Aorta (tissue), 5 donors: ENCODE measurements at regions not wholly inside any gene's neighbourhood (a gene's known extent, or its start where the extent isn't known, plus 50 kb on each side); places are given as distances from the start of the nearest gene placed in this dataset.
"Not testable (repeated sequence)": the region's sequence is repeated elsewhere in the genome, so short reads cannot be mapped to it uniquely, and the experiment has no call there.

ENCODE experiments used
- ATAC-seq: fragments of 200-7000 bp; cut with Tn5 transposase; one replicate; pipeline ENCODE4 v1.9.1; 2022; ENCODE audit warnings: moderate library complexity; ENCODE audit not compliant: low FRiP score
- DNase-seq, 2 donors: peaks; one replicate each; pipeline ENCODE4 v3.0.0-alpha.2; 2020
- H3K27ac ChIP-seq, 2 donors: one replicate each; pipeline ENCODE4 v1.5.1; 2013; ENCODE audit warnings: low read length in 2 of 2, mild to moderate bottlenecking in 2 of 2, moderate library complexity in 2 of 2, control low read depth in 1 of 2, inconsistent platforms in 1 of 2, low read depth in 1 of 2
- H3K27me3 ChIP-seq, 2 donors: one replicate each; pipeline ENCODE4 v1.6.1; 2013; ENCODE audit warnings: control low read depth in 1 of 2, low read length in 1 of 2, mild to moderate bottlenecking in 1 of 2, moderate library complexity in 1 of 2; ENCODE audit not compliant: insufficient read depth in 2 of 2, control insufficient read depth in 1 of 2
- H3K36me3 ChIP-seq, 2 donors: one replicate each; pipeline ENCODE4 v1.6.1; 2013; ENCODE audit warnings: control low read depth in 1 of 2, low read length in 1 of 2, mild to moderate bottlenecking in 1 of 2; ENCODE audit not compliant: insufficient read depth in 2 of 2, control insufficient read depth in 1 of 2
- H3K4me1 ChIP-seq, 2 donors: one replicate each; pipeline ENCODE4 v1.6.1; 2013; ENCODE audit warnings: low read length in 2 of 2, control low read depth in 1 of 2, mild to moderate bottlenecking in 1 of 2, moderate library complexity in 1 of 2; ENCODE audit not compliant: insufficient read depth in 2 of 2, control insufficient read depth in 1 of 2
- H3K4me3 ChIP-seq, 2 donors: one replicate each; pipeline ENCODE4 v1.5.1; 2013; ENCODE audit warnings: low read length in 2 of 2, control low read depth in 1 of 2, mild to moderate bottlenecking in 1 of 2
- H3K9me3 ChIP-seq: one replicate; pipeline ENCODE4 v1.6.1; 2013; ENCODE audit warnings: mild to moderate bottlenecking, low read length; ENCODE audit not compliant: control insufficient read depth
- WGBS, 2 donors: extraction: QIAGEN DNeasy Blood & Tissue Kit; methylation state at CpG; one replicate each; pipeline ENCODE4 v1.1.7; 2013; 5-methylcytosine and 5-hydroxymethylcytosine counted together
- intact Hi-C, 2 donors: fragments of 100-400 bp; cut with DNase I; formaldehyde crosslinking; loops; one replicate each; pipeline versions ENCODE4 v1.14.2 to v1.15.0; 2022
- donor health status: healthy with polysubstance abuse.
- donor health status: Bipolar disorder and iron deficiency.
- donor health status: DM: no; HTN: no; CAD: no.
- donor health status: DM: no; HTN: no; CAD: no.
- donor health status: DM: yes; HTN: yes; CAD: no.

DNA sequence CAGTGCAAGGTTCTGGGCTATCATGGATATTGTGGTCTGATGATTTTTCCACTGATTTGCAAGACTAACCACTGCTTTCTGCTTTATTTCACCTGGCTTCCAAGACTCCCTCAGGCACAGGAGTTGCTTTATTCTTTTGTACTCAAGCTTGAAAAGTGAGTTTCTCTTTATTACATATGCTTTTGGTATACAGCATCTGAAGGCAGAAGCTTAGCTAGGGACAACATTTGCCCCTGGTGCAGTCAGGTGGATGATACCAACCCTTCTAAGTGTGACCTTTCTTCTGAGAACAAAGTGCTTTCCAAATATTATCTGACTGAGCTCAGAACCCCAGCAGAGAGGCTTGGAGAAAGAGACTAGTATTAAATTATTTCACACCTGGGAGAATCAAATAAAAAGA lies 94.0 kb upstream of the PHACTR1 start:
- no peak for ATAC-seq
- H3K4me3 ChIP-seq: no peak overlapping the region
- intact Hi-C loops: no loop called here

DNA sequence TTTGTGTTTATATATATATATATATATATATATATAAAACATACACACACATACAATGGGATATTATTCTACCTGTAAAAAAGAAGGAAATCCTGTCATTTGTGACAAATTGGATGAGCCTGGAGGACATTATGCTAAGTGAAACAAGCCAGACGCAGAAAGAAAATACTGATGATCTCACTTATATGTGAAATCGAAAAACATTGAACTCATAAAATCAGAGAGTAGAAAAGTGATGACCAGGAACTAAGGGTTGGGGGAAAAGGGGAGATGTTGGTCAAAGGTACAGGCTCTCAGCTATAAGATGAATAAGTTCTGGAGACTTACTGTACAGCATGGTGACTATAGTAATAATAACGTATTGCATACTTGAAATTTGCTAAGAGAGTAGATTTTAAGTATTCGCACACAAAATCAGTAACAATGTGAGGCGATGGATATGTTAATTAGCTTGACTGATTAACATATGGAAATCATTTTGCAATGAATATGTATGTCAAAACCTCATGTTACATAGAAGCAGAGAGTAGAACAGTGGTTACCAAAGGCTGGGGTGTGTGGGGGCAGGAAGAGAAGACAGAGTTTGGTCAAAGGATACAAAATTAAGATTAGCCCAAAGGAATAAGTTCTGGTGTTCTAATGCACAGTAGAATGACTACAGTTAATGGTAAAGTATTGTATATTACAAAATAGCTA lies 92.3 kb upstream of the PHACTR1 start:
- no peak for ATAC-seq
- intact Hi-C loops: no loop called here
- 90 to 96% methylated on average over 5 of the region's 5 CpGs for WGBS, 2 donors

More for the DNA sequence above, 94.0 kb upstream of the PHACTR1 start:
- no peak for DNase-seq
- no peaks in the 10 kb centered on the region for H3K27me3 ChIP-seq
- peak overlapping the region in 1 of 2 donors; percentile 14 for H3K27ac ChIP-seq
- no peaks in the 10 kb centered on the region for H3K9me3 ChIP-seq
- H3K36me3 ChIP-seq: no peaks in the 10 kb centered on the region
- no peaks in the 10 kb centered on the region for H3K4me1 ChIP-seq

DNA sequence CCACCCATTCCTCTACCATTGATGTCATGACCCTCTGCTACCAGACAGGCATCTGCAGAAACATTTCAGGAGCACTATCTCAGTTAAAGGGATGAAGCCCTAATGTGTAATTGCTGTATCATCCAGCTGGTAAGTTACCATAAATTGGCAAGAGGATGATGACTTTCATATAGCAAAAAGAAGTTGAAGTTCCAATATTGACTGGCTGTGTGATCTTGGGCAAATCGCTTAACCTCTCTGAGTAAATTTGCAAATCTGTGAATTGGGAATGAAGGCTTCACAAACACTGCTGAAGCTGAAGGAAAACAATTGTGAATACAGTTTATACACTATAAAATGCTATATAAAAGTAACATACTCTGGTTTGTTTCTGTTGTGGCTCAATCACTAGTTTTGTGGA lies 89.5 kb upstream of the PHACTR1 start:
- no peak overlapping the region for H3K27ac ChIP-seq
- intact Hi-C loops: no loop called here
- no peak overlapping the region for H3K4me3 ChIP-seq
- ATAC-seq (no peak), DNase-seq (no peak)
- WGBS, 2 donors: 98 to 100% methylated on average over 1 of the region's 1 CpG
- no peaks in the 10 kb centered on the region for H3K9me3 ChIP-seq
- H3K4me1 ChIP-seq: no peaks in the 10 kb centered on the region
- no peaks in the 10 kb centered on the region for H3K27me3 ChIP-seq
- no peaks in the 10 kb centered on the region for H3K36me3 ChIP-seq

More for the DNA sequence above, 92.3 kb upstream of the PHACTR1 start:
- no peaks in the 10 kb centered on the region for H3K4me1 ChIP-seq
- H3K9me3 ChIP-seq: no peaks in the 10 kb centered on the region
- DNase-seq: no peak
- H3K4me3 ChIP-seq: no peak overlapping the region
- no peaks in the 10 kb centered on the region for H3K27me3 ChIP-seq
- H3K27ac ChIP-seq: no peak overlapping the region
- H3K36me3 ChIP-seq: no peaks in the 10 kb centered on the region

DNA sequence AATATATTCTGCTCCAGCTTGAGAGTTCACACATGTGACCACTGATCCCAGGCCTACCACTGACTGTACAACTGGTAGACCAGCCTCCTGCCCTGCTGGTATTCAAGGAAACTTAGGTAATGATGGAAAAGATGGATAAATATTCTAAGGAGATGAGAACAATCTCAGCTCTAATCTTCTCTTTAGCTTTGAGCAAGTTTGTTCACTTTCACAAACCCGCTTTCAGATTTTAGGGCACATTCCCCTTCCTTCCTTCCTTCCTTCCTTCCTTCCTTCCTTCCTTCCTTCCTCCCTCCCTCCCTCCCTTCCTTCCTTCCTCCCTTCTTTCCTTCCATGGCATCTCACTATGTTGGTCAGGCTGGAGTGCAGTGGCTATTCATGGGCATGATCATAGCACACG lies 88.2 kb upstream of the PHACTR1 start:
- H3K4me1 ChIP-seq: no peaks in the 10 kb centered on the region
- WGBS, 2 donors: 96 to 97% methylated on average over 2 of the region's 2 CpGs
- DNase-seq (no peak), ATAC-seq (no peak)
- H3K27me3 ChIP-seq: no peaks in the 10 kb centered on the region
- no peak overlapping the region for H3K4me3 ChIP-seq
- H3K27ac ChIP-seq: no peak overlapping the region
- H3K9me3 ChIP-seq: no peaks in the 10 kb centered on the region
- intact Hi-C loops: no loop called here
- no peaks in the 10 kb centered on the region for H3K36me3 ChIP-seq

- intact Hi-C loops: loop anchor here in 1 of 2 donors (10.0 kb wide), 1 partner anchor 701 kb away; no protein-coding TSS in a partner anchor
- not testable (repeated sequence) for H3K4me3 ChIP-seq, H3K36me3 ChIP-seq, ATAC-seq, H3K9me3 ChIP-seq, H3K27ac ChIP-seq, H3K4me1 ChIP-seq, H3K27me3 ChIP-seq, DNase-seq
- 92 to 97% methylated on average over 1 of the region's 1 CpG for WGBS, 2 donors
Measured at GRCh38 chr6:12633746-12634145, 82.8 kb upstream of the PHACTR1 start.

- no peaks in the 10 kb centered on the region for H3K9me3 ChIP-seq
- 5 to 9% methylated on average over 2 of the region's 2 CpGs for WGBS, 2 donors
- H3K27me3 ChIP-seq: no peaks in the 10 kb centered on the region
- no peak overlapping the region for H3K4me3 ChIP-seq
- intact Hi-C loops: loop anchor here (5.0 to 10.0 kb wide), 2 partner anchors 257 to 699 kb away; no protein-coding TSS in a partner anchor
- no peak for DNase-seq
- no peaks in the 10 kb centered on the region for H3K36me3 ChIP-seq
- H3K27ac ChIP-seq: no peak overlapping the region
- H3K4me1 ChIP-seq: no peaks in the 10 kb centered on the region
- ATAC-seq: no peak
Measured at GRCh38 chr6:12635375-12635774, 81.2 kb upstream of the PHACTR1 start.

DNA sequence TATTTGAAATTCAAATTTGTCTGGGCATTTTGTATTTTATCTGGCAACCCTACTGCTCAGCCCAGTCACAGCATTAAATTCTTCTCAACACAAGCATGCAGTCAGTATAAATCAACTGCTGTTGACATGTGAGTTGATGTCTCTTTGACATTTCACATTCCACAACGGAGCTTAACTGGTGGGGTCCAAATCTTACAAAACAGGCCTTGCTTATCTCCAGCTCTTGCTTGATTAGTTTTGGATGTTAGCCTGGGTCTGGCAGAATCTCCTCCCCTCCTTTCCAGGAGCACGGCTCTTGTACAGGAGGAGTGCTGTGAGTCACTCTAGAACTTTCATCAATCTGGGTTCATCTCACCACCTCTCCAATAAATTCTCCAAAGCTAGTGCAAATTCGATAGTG lies 80.8 kb upstream of the PHACTR1 start:
- DNase-seq: no peak
- peak; percentile 52 for ATAC-seq
- no peaks in the 10 kb centered on the region for H3K27me3 ChIP-seq
- no peaks in the 10 kb centered on the region for H3K36me3 ChIP-seq
- no peak overlapping the region for H3K27ac ChIP-seq
- no peak overlapping the region for H3K4me3 ChIP-seq
- WGBS, 2 donors: 5 to 6% methylated on average over 3 of the region's 3 CpGs
- H3K4me1 ChIP-seq: no peaks in the 10 kb centered on the region
- H3K9me3 ChIP-seq: no peaks in the 10 kb centered on the region
- intact Hi-C loops: loop anchor here (5.0 to 10.0 kb wide), 2 partner anchors 256 to 699 kb away; no protein-coding TSS in a partner anchor

DNA sequence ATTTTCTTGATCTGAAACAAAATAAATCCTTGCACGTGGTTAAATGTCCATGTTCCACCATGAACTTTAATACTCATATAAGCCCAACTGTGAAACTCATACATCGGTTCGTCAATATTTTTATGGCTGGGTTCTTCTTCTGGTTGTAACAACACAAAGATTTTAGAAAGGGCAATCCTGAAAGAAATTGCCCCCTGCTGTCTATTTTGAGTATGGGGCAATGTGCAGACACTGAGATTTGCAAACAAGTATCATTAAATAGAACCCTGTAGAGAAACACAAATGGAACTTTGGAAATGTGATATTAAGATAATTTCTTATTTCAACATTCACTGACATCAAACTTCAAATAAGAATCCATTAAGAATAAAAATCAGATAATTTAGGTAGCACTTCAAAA lies 80.2 kb upstream of the PHACTR1 start:
- intact Hi-C loops: loop anchor here (5.0 to 10.0 kb wide), 2 partner anchors 256 to 698 kb away; no protein-coding TSS in a partner anchor
- Histone ChIP-seq H3K4me1 (no peaks in the 10 kb centered on the region), H3K27ac (no peak overlapping the region), H3K36me3 (no peaks in the 10 kb centered on the region), H3K4me3 (no peak overlapping the region), H3K9me3 (no peaks in the 10 kb centered on the region), H3K27me3 (no peaks in the 10 kb centered on the region)
- 10 to 27% methylated on average over 3 of the region's 3 CpGs for WGBS, 2 donors
- DNase-seq (no peak), ATAC-seq (no peak)

DNA sequence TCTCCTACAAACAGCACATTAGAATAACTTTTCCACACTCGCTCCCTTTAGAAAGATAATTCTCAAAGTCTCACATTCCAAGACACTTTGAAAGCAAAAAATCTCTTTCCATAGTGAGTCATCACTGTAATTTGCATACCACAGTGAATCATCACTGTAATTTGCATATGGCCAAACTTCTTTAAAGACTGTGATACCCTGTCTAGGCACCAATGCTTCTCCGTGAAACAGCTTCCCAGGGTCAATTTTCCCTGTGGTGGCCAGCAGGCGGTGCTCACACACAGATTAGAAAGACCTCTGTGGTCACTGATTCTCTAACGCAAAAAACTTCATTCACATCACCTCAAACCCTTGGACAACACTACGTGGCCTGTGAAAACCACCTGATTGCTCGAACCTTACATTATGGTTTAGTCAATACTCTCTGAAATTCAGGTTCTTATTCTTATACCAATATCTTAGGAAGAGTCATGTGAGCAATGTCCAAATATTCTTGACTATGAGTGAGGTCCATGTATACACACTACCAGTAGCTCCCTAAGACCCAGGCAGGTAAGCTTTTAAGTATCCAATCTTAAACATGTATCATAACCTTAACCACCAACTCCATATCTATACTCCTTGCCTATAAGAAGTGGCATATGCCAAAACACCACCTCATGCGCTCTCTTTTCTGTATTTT lies 78.5 kb upstream of the PHACTR1 start:
- no peak for ATAC-seq
- Histone ChIP-seq H3K27ac (no peak overlapping the region), H3K4me3 (no peak overlapping the region), H3K9me3 (no peaks in the 10 kb centered on the region), H3K4me1 (no peaks in the 10 kb centered on the region), H3K27me3 (no peaks in the 10 kb centered on the region), H3K36me3 (no peaks in the 10 kb centered on the region)
- whole genome bisulfite sequencing, 2 donors: 48 to 58% methylated on average over 7 of the region's 7 CpGs
- DNase-seq: peak; percentile 56 to 76
- intact Hi-C loops: loop anchor here (5.0 to 10.0 kb wide), 2 partner anchors 254 to 697 kb away; no protein-coding TSS in a partner anchor
